H1 (cell line): ENCODE measurements at regions not wholly inside any gene's neighbourhood (a gene's known extent, or its start where the extent isn't known, plus 50 kb on each side); places are given as distances from the start of the nearest gene placed in this dataset.

Source experiments
- CTCF ChIA-PET: fragments of 300-600 bp; sonication (Branson Sonifier 250); formaldehyde crosslinking; loops from one replicate; lab custom pipeline; 2021; ENCODE audit not compliant: partially characterized antibody; lab: Charles Lee
- POLR2A ChIA-PET: fragments of 300-600 bp; sonication (Branson Sonifier 250); formaldehyde crosslinking; loops from one replicate; lab custom pipeline; 2021; ENCODE audit warnings: inconsistent platforms; ENCODE audit not compliant: partially characterized antibody; lab: Charles Lee
- DNase-seq, 2 experiments: peaks; one replicate each; pipeline versions ENCODE4 v3.0.0 to v3.0.0-alpha.2; 2010 to 2022; ENCODE audit warnings: low spot score in 2 of 2, low read depth in 1 of 2, mixed read lengths in 1 of 2
- FAIRE-seq: peaks from 2 replicates; lab custom pipeline; 2011; peaks lifted over from hg19 to GRCh38; lab: Jason Lieb, UNC
- H2AFZ ChIP-seq: 2 replicates; pipeline ENCODE4 v1.8.1; 2012; ENCODE audit warnings: low read length, inconsistent platforms
- H2AK5ac ChIP-seq: 2 replicates; pipeline ENCODE4 v1.6.1; 2013; ENCODE audit warnings: low read depth, low read length
- H2BK120ac ChIP-seq: replicated peaks from 2 replicates; pipeline ENCODE3; 2013; ENCODE audit warnings: low read depth, low read length, inconsistent platforms
- H2BK12ac ChIP-seq: 2 replicates; pipeline ENCODE4 v1.6.1; 2013; ENCODE audit warnings: low read depth, low read length
- H2BK15ac ChIP-seq: 2 replicates; pipeline ENCODE4 v1.6.1; 2013; ENCODE audit warnings: low read length
- H2BK20ac ChIP-seq: 2 replicates; pipeline ENCODE4 v1.6.1; 2013; ENCODE audit warnings: low read length
- H2BK5ac ChIP-seq: 2 replicates; pipeline ENCODE4 v1.6.1; 2013; ENCODE audit warnings: low read depth, low read length
- H3K14ac ChIP-seq: 2 replicates; pipeline ENCODE4 v1.6.1; 2013; ENCODE audit warnings: inconsistent platforms; ENCODE audit not compliant: insufficient read length
- H3K18ac ChIP-seq: 2 replicates; pipeline ENCODE4 v1.6.1; 2013; ENCODE audit warnings: low read length; ENCODE audit errors: extremely low read depth
- H3K23ac ChIP-seq: 2 replicates; pipeline ENCODE4 v1.6.1; 2013; ENCODE audit warnings: inconsistent platforms; ENCODE audit not compliant: insufficient read length
- H3K23me2 ChIP-seq: 2 replicates; pipeline ENCODE4 v1.6.1; 2013; ENCODE audit warnings: low read depth, low read length
- H3K27ac ChIP-seq: 2 replicates; pipeline ENCODE4 v1.6.1; 2011; ENCODE audit warnings: low read depth, low read length, inconsistent platforms
- H3K27me3 ChIP-seq, 4 experiments: replicated peaks in 1 of 4; 1 replicate in 1 of 4; 2 replicates in 3 of 4; pipeline versions ENCODE4 v1.6.1 to v1.8.1; 2011 to 2013; ENCODE audit warnings: low read length in 3 of 4, mild to moderate bottlenecking in 3 of 4, inconsistent platforms in 2 of 4, mixed read lengths in 2 of 4, moderate library complexity in 1 of 4; ENCODE audit not compliant: control insufficient read depth in 3 of 4, insufficient read depth in 3 of 4; ENCODE audit errors: extremely low read depth in 1 of 4
- H3K36me3 ChIP-seq, 4 experiments: 2 replicates each; pipeline versions ENCODE4 v1.6.1 to v1.8.1; 2011 to 2013; ENCODE audit warnings: mild to moderate bottlenecking in 4 of 4, low read length in 3 of 4, moderate library complexity in 2 of 4, control low read depth in 1 of 4, inconsistent platforms in 1 of 4; ENCODE audit not compliant: insufficient read depth in 4 of 4, control insufficient read depth in 2 of 4
- H3K4ac ChIP-seq: replicated peaks from 2 replicates; pipeline ENCODE3; 2013; ENCODE audit warnings: low read length, low read depth, mixed read lengths, inconsistent platforms; ENCODE audit not compliant: insufficient read length
- H3K4me1 ChIP-seq, 4 experiments: replicated peaks in 1 of 4; 1 replicate in 1 of 4; 2 replicates in 3 of 4; pipeline versions ENCODE4 v1.6.1 to v1.8.1; 2011 to 2013; ENCODE audit warnings: low read length in 3 of 4, inconsistent platforms in 2 of 4, mixed read lengths in 1 of 4; ENCODE audit not compliant: insufficient read depth in 4 of 4, control insufficient read depth in 3 of 4
- H3K4me2 ChIP-seq, 2 experiments: 2 replicates each; pipeline versions ENCODE4 v1.6.1 to v1.8.1; 2011 to 2013; ENCODE audit warnings: low read depth in 2 of 2, low read length in 2 of 2, control low read depth in 1 of 2, inconsistent platforms in 1 of 2, mild to moderate bottlenecking in 1 of 2; ENCODE audit not compliant: insufficient read depth in 1 of 2
- H3K4me3 ChIP-seq, 4 experiments: fragments of 200-600, 300-600 bp in 1 of 4; sonication (generic), shearing (Covaris generic), sonication (Bioruptor Twin) in 1 of 4; 2 replicates each; pipeline versions ENCODE4 v1.5.1 to v1.8.1; 2011 to 2016; ENCODE audit warnings: low read length in 4 of 4, low read depth in 3 of 4, control low read depth in 2 of 4, inconsistent platforms in 2 of 4, mild to moderate bottlenecking in 2 of 4, mixed read lengths in 1 of 4, moderate library complexity in 1 of 4; ENCODE audit not compliant: insufficient read depth in 2 of 4; ENCODE audit errors: extremely low read depth in 1 of 4
- H3K56ac ChIP-seq: replicated peaks from 2 replicates; pipeline ENCODE3; 2013; ENCODE audit warnings: low read depth, mild to moderate bottlenecking, mixed read lengths, low read length, inconsistent platforms; ENCODE audit not compliant: insufficient read length
- H3K79me1 ChIP-seq: 2 replicates; pipeline ENCODE4 v1.6.1; 2013; ENCODE audit warnings: low read depth, low read length, control low read depth
- H3K79me2 ChIP-seq, 2 experiments: 2 replicates each; pipeline versions ENCODE4 v1.6.1 to v1.8.1; 2012 to 2013; ENCODE audit warnings: low read length in 2 of 2, mild to moderate bottlenecking in 2 of 2, inconsistent platforms in 1 of 2; ENCODE audit not compliant: insufficient read depth in 2 of 2, control insufficient read depth in 1 of 2
- H3K9ac ChIP-seq, 4 experiments: replicated peaks in 1 of 4; 1 replicate in 1 of 4; 2 replicates in 3 of 4; pipeline versions ENCODE4 v1.6.1 to v1.8.1; 2011 to 2013; ENCODE audit warnings: low read depth in 3 of 4, low read length in 3 of 4, control low read depth in 2 of 4, mild to moderate bottlenecking in 2 of 4, moderate library complexity in 2 of 4, inconsistent platforms in 1 of 4; ENCODE audit errors: extremely low read depth in 1 of 4
- H3K9me3 ChIP-seq, 2 experiments: 2 replicates each; pipeline versions ENCODE4 v1.6.1 to v1.8.1; 2012 to 2013; ENCODE audit warnings: mild to moderate bottlenecking in 2 of 2, moderate library complexity in 2 of 2, control low read depth in 1 of 2, inconsistent platforms in 1 of 2, low read depth in 1 of 2, low read length in 1 of 2, mixed read lengths in 1 of 2; ENCODE audit not compliant: insufficient read depth in 2 of 2
- H4K20me1 ChIP-seq, 2 experiments: replicated peaks in 1 of 2; 2 replicates each; pipeline versions ENCODE3 to v1.8.1; 2011 to 2013; ENCODE audit warnings: inconsistent platforms in 2 of 2, low read length in 2 of 2, mild to moderate bottlenecking in 1 of 2; ENCODE audit not compliant: insufficient read depth in 2 of 2, control insufficient read depth in 1 of 2
- H4K5ac ChIP-seq: 2 replicates; pipeline ENCODE4 v1.6.1; 2013; ENCODE audit warnings: low read length, low read depth, mixed read lengths, inconsistent platforms; ENCODE audit not compliant: insufficient read length
- H4K8ac ChIP-seq: 2 replicates; pipeline ENCODE4 v1.8.0; 2013; ENCODE audit warnings: mild to moderate bottlenecking, moderate library complexity, low read length, inconsistent platforms; ENCODE audit not compliant: insufficient read depth; ENCODE audit errors: extremely low read depth
- H4K91ac ChIP-seq: replicated peaks from 2 replicates; pipeline ENCODE3; 2013; ENCODE audit warnings: low read length, mixed read lengths, inconsistent platforms; ENCODE audit not compliant: insufficient read length
- ATF3 ChIP-seq: IDR thresholded peaks from 2 replicates; pipeline ENCODE4 v1.6.1; 2011; ENCODE audit warnings: low read depth, mild to moderate bottlenecking, low read length; ENCODE audit not compliant: insufficient read depth
- CBX5 ChIP-seq: fragments of 300-800, 300-1000 bp; sonication (generic); IDR thresholded peaks from 2 replicates; pipeline ENCODE4 v1.7.1; 2016; ENCODE audit warnings: antibody characterized with exemption, low read length, low read depth
- CHD1 ChIP-seq: IDR thresholded peaks from 2 replicates; pipeline ENCODE4 v1.6.1; 2012; ENCODE audit warnings: low read depth, low read length, improper control_type of control experiment
- EP300 ChIP-seq, 2 experiments: IDR thresholded peaks; 1 replicate in 1 of 2; 2 replicates in 1 of 2; pipeline ENCODE4 v1.6.1; 2011 to 2012; ENCODE audit warnings: low read depth in 2 of 2, low read length in 2 of 2, mild to moderate bottlenecking in 2 of 2, borderline replicate concordance in 1 of 2, inconsistent platforms in 1 of 2, moderate library complexity in 1 of 2
- HDAC2 ChIP-seq, 2 experiments: fragments of 300-600 bp in 1 of 2; sonication (generic) in 1 of 2; IDR thresholded peaks; 2 replicates each; pipeline ENCODE4 v1.6.1; 2011 to 2012; ENCODE audit warnings: low read depth in 2 of 2, low read length in 2 of 2, mild to moderate bottlenecking in 2 of 2, moderate library complexity in 2 of 2, borderline replicate concordance in 1 of 2, inconsistent platforms in 1 of 2
- PHF8 ChIP-seq: fragments of 200-600 bp; sonication (generic); conservative IDR thresholded peaks from 2 replicates; pipeline ENCODE4 v1.7.1; 2012; ENCODE audit warnings: low read depth, mild to moderate bottlenecking, inconsistent platforms, low read length, moderate library complexity
- RAD21 ChIP-seq, 2 experiments: IDR thresholded peaks in 1 of 2; conservative IDR thresholded peaks in 1 of 2; 2 replicates each; pipeline ENCODE4 v1.6.1; 2011; ENCODE audit warnings: low read depth in 2 of 2, low read length in 2 of 2, improper control_type of control experiment in 1 of 2, inconsistent platforms in 1 of 2, mild to moderate bottlenecking in 1 of 2, moderate library complexity in 1 of 2
- RBBP5 ChIP-seq: IDR thresholded peaks from 2 replicates; pipeline ENCODE4 v1.7.1; 2012; ENCODE audit warnings: low read depth, mild to moderate bottlenecking, inconsistent platforms, low read length, moderate library complexity, borderline replicate concordance
- RFX5 ChIP-seq: IDR thresholded peaks from 2 replicates; pipeline ENCODE4 v1.6.1; 2011; ENCODE audit warnings: low read depth, low read length, improper control_type of control experiment, borderline replicate concordance
- WGBS, 2 experiments: shearing (Covaris generic) in 1 of 2; methylation state at CpG; one replicate each; pipeline versions ENCODE4 v1.1.6 to v1.1.7; 2013 to 2015; ENCODE audit warnings: low lambda C conversion rate in 2 of 2, mixed read lengths in 2 of 2, inconsistent platforms in 1 of 2, low coverage in 1 of 2, missing lambda C conversion rate in 1 of 2; ENCODE audit not compliant: insufficient replicate concordance in 2 of 2, insufficient coverage in 1 of 2, insufficient read length in 1 of 2; ENCODE audit errors: extremely low coverage in 1 of 2, missing lambda C conversion rate in 1 of 2; 5-methylcytosine and 5-hydroxymethylcytosine counted together
- TF ChIP-seq, protein P1 (sequence below): IDR thresholded peaks from 2 replicates; pipeline ENCODE4 v1.6.1; 2011; ENCODE audit warnings: low read length, improper control_type of control experiment

- H2AK5ac ChIP-seq, result no peak overlapping the region
- no peak overlapping the region for H4K5ac ChIP-seq
- no peak overlapping the region for H3K23ac ChIP-seq
- no peak overlapping the region for H3K56ac ChIP-seq
- H4K8ac ChIP-seq, result no peak overlapping the region
- H3K4me1 ChIP-seq, result peaks cover 0 to 2% (median 0%) of the 10 kb centered on the region in 4 experiments; a peak in 1 of 7 replicates
- H3K23me2 ChIP-seq, result peaks cover 2% of the 10 kb centered on the region; the same call in 1 of the 2 replicates
- H3K36me3 ChIP-seq, result no peaks in the 10 kb centered on the region
- H3K79me2 ChIP-seq, result no peaks in the 10 kb centered on the region
- H3K14ac ChIP-seq, result no peak overlapping the region
- POLR2A ChIA-PET, result interaction anchor here (1.0 kb wide), 1 partner anchor 126 kb away, joined by 6 read pairs; the partner anchor contains the start of gene BTG1
- no peak overlapping the region for H4K91ac ChIP-seq
- no peaks in the 10 kb centered on the region for H3K79me1 ChIP-seq
- H3K4ac ChIP-seq, result no peak overlapping the region
- H2AFZ ChIP-seq, result no peak overlapping the region
- H2BK5ac ChIP-seq, result no peak overlapping the region
- no peak overlapping the region for H3K4me3 ChIP-seq
- no peak overlapping the region for H3K4me2 ChIP-seq
- H2BK12ac ChIP-seq, result no peak overlapping the region
- H2BK20ac ChIP-seq, result no peak overlapping the region
- no peak overlapping the region for H2BK15ac ChIP-seq
- H3K18ac ChIP-seq, result no peak overlapping the region
- no peak for FAIRE-seq
- no peak overlapping the region for H3K27ac ChIP-seq
- CTCF ChIA-PET, result interaction anchor here (1.0 to 1.3 kb wide), 2 partner anchors 16 to 298 kb away, joined by 3 read pairs; no protein-coding TSS in a partner anchor
- no peak overlapping the region for H2BK120ac ChIP-seq
- no peaks in the 10 kb centered on the region for H3K27me3 ChIP-seq
- H4K20me1 ChIP-seq, result no peaks in the 10 kb centered on the region
- 96% methylated on average over 2 of the region's 2 CpGs; no CpG with 5 or more reads in 1 of the 2 experiments for WGBS, 2 experiments
- no peak overlapping the region for H3K9ac ChIP-seq
- no peak for DNase-seq
- H3K9me3 ChIP-seq, result no peaks in the 10 kb centered on the region
- no peak for TF ChIP-seq CBX5
- no peak for TF ChIP-seq EP300 (IDR thresholded peaks at IDR 0.05; ENCODE audit: borderline replicate concordance in 1 of 2, low read depth in 2 of 2, low read length in 2 of 2)
- no peak for TF ChIP-seq ATF3
- TF ChIP-seq, protein P1, sequence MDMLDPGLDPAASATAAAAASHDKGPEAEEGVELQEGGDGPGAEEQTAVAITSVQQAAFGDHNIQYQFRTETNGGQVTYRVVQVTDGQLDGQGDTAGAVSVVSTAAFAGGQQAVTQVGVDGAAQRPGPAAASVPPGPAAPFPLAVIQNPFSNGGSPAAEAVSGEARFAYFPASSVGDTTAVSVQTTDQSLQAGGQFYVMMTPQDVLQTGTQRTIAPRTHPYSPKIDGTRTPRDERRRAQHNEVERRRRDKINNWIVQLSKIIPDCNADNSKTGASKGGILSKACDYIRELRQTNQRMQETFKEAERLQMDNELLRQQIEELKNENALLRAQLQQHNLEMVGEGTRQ, result no peak
- TF ChIP-seq RFX5, result no peak
- no peak for TF ChIP-seq RAD21 (IDR thresholded peaks at IDR 0.05 in 1 of 2, conservative IDR thresholded peaks at IDR 0.05 in 1 of 2; ENCODE audit: low read depth in 2 of 2, low read length in 2 of 2)
- TF ChIP-seq RBBP5, result no peak
- TF ChIP-seq CHD1, result no peak
- TF ChIP-seq HDAC2 (IDR thresholded peaks at IDR 0.05; ENCODE audit: borderline replicate concordance in 1 of 2, low read depth in 2 of 2, low read length in 2 of 2), result no peak
- TF ChIP-seq PHF8, result no peak
Observed at GRCh38 chr12:92271341-92271740, 125.7 kb upstream of the BTG1 start.
